ENCODE measurements at regions not wholly inside any gene's neighbourhood (a gene's known extent, or its start where the extent isn't known, plus 50 kb on each side); places are given as distances from the start of the nearest gene placed in this dataset.

- ChIA-PET CTCF (no interaction called here), POLR2A (no interaction called here)
- peaks cover 4 to 60% of the 10 kb centered on the region in 2 experiments for H3K27me3 ChIP-seq (replicated peaks in 1 of 2; ENCODE audit: control insufficient read depth in 2 of 2, extremely low read depth in 1 of 2, insufficient read depth in 2 of 2, low read length in 1 of 2)
- H3K4me1 Mint-ChIP-seq, result peaks cover 13 to 19% (median 17%) of the 10 kb centered on the region in 3 donors
- no peaks in the 10 kb centered on the region for H3K9me3 Mint-ChIP-seq
- H3K4me3 Mint-ChIP-seq, result peak overlapping the region in 2 of 3 donors; percentile 80 to 84
- ATAC-seq (replicated peaks in 1 of 4) (no peak), DNase-seq (no peak)
- H3K4me3 ChIP-seq (ENCODE audit: control insufficient read depth in 1 of 2, extremely low read depth in 1 of 2, low read length in 1 of 2), result peak overlapping the region; percentile 31 to 70
- H3K4me1 ChIP-seq (ENCODE audit: control insufficient read depth in 1 of 2, extremely low read depth in 1 of 2, insufficient read depth in 2 of 2, low read length in 2 of 2), result peaks cover 2 to 14% of the 10 kb centered on the region in 2 experiments
- H3K36me3 ChIP-seq (ENCODE audit: control insufficient read depth in 2 of 2, extremely low read depth in 1 of 2, insufficient read depth in 1 of 2, low read length in 1 of 2), result no peaks in the 10 kb centered on the region
- no peak overlapping the region for H3K27ac Mint-ChIP-seq
- no peaks in the 10 kb centered on the region for H3K9me3 ChIP-seq
- WGBS (ENCODE audit: insufficient coverage), result no CpG with 5 or more reads among the region's 2 CpGs
- H3K36me3 Mint-ChIP-seq, result no peaks in the 10 kb centered on the region
- H3K27ac ChIP-seq (ENCODE audit: low read length), result no peak overlapping the region
- H3K27me3 Mint-ChIP-seq, result peaks cover 37 to 60% of the 10 kb centered on the region in 2 donors
Observed at GRCh38 chr17:73901249-73901648, 257.0 kb upstream of the SDK2 start.

GRCh38 chr17:73901661-73902415, 257.6 kb upstream of the SDK2 start:
- no peaks in the 10 kb centered on the region for H3K36me3 ChIP-seq (ENCODE audit: control insufficient read depth in 2 of 2, extremely low read depth in 1 of 2, insufficient read depth in 1 of 2, low read length in 1 of 2)
- H3K27ac ChIP-seq (ENCODE audit: low read length), result no peak overlapping the region
- Mint-ChIP-seq H3K4me3 (peak overlapping the region; percentile 80 to 84 (median 81)), H3K36me3 (no peaks in the 10 kb centered on the region), H3K27ac (peak overlapping the region in 1 of 2 donors; percentile 60), H3K27me3 (peaks cover 41 to 64% of the 10 kb centered on the region in 2 donors), H3K9me3 (no peaks in the 10 kb centered on the region), H3K4me1 (peaks cover 13 to 19% (median 17%) of the 10 kb centered on the region in 3 donors)
- DNase-seq (peak in 15 of 35 experiments; percentile 4 to 49 (median 14)), ATAC-seq (replicated peaks in 1 of 4) (peak; percentile 40 to 72 (median 56))
- H3K4me1 ChIP-seq (ENCODE audit: control insufficient read depth in 1 of 2, extremely low read depth in 1 of 2, insufficient read depth in 2 of 2, low read length in 2 of 2), result peaks cover 2 to 14% of the 10 kb centered on the region in 2 experiments
- WGBS (ENCODE audit: insufficient coverage), result 9% methylated on average over 48 of the region's 49 CpGs
- ChIA-PET POLR2A (no interaction called here), CTCF (no interaction called here)
- peak overlapping the region; percentile 31 to 70 for H3K4me3 ChIP-seq (ENCODE audit: control insufficient read depth in 1 of 2, extremely low read depth in 1 of 2, low read length in 1 of 2)
- peaks cover 4 to 62% of the 10 kb centered on the region in 2 experiments for H3K27me3 ChIP-seq (replicated peaks in 1 of 2; ENCODE audit: control insufficient read depth in 2 of 2, extremely low read depth in 1 of 2, insufficient read depth in 2 of 2, low read length in 1 of 2)
- H3K9me3 ChIP-seq, result no peaks in the 10 kb centered on the region

GRCh38 chr17:73902416-73903181, 258.4 kb upstream of the SDK2 start:
- Mint-ChIP-seq H3K27me3 (peaks cover 42 to 62% of the 10 kb centered on the region in 2 donors), H3K4me1 (peaks cover 13 to 19% (median 17%) of the 10 kb centered on the region in 3 donors), H3K27ac (peak overlapping the region in 1 of 2 donors; percentile 60), H3K4me3 (peak overlapping the region; percentile 80 to 84 (median 81)), H3K9me3 (no peaks in the 10 kb centered on the region), H3K36me3 (no peaks in the 10 kb centered on the region)
- Histone ChIP-seq H3K9me3 (no peaks in the 10 kb centered on the region), H3K27ac (ENCODE audit: low read length) (no peak overlapping the region), H3K27me3 (replicated peaks in 1 of 2; ENCODE audit: control insufficient read depth in 2 of 2, extremely low read depth in 1 of 2, insufficient read depth in 2 of 2, low read length in 1 of 2) (peaks cover 4 to 66% of the 10 kb centered on the region in 2 experiments), H3K4me1 (ENCODE audit: control insufficient read depth in 1 of 2, extremely low read depth in 1 of 2, insufficient read depth in 2 of 2, low read length in 2 of 2) (peaks cover 2 to 14% of the 10 kb centered on the region in 2 experiments), H3K36me3 (ENCODE audit: control insufficient read depth in 2 of 2, extremely low read depth in 1 of 2, insufficient read depth in 1 of 2, low read length in 1 of 2) (no peaks in the 10 kb centered on the region), H3K4me3 (ENCODE audit: control insufficient read depth in 1 of 2, extremely low read depth in 1 of 2, low read length in 1 of 2) (peak overlapping the region in 1 of 2 donors; percentile 70)
- POLR2A ChIA-PET, result no interaction called here
- DNase-seq, result peak in 3 of 35 experiments; percentile 15 to 18 (median 16)
- ATAC-seq (replicated peaks in 1 of 4), result no peak
- 21% methylated on average over 21 of the region's 26 CpGs for WGBS (ENCODE audit: insufficient coverage)
- CTCF ChIA-PET, result no interaction called here

GRCh38 chr17:73906896-73907870, 262.9 kb upstream of the SDK2 start:
- POLR2A ChIA-PET, result no interaction called here
- Histone ChIP-seq H3K27me3 (replicated peaks in 1 of 2; ENCODE audit: control insufficient read depth in 2 of 2, extremely low read depth in 1 of 2, insufficient read depth in 2 of 2, low read length in 1 of 2) (peaks cover 2 to 38% of the 10 kb centered on the region in 2 experiments), H3K36me3 (ENCODE audit: control insufficient read depth in 2 of 2, extremely low read depth in 1 of 2, insufficient read depth in 1 of 2, low read length in 1 of 2) (no peaks in the 10 kb centered on the region), H3K4me3 (ENCODE audit: control insufficient read depth in 1 of 2, extremely low read depth in 1 of 2, low read length in 1 of 2) (no peak overlapping the region), H3K4me1 (ENCODE audit: control insufficient read depth in 1 of 2, extremely low read depth in 1 of 2, insufficient read depth in 2 of 2, low read length in 2 of 2) (peaks cover 0 to 4% of the 10 kb centered on the region in 2 experiments), H3K9me3 (no peaks in the 10 kb centered on the region), H3K27ac (ENCODE audit: low read length) (no peak overlapping the region)
- no peaks in the 10 kb centered on the region for H3K9me3 Mint-ChIP-seq
- no peak overlapping the region for H3K4me3 Mint-ChIP-seq
- CTCF ChIA-PET, result no interaction called here
- peaks cover 2 to 7% (median 3%) of the 10 kb centered on the region in 3 donors for H3K4me1 Mint-ChIP-seq
- peaks cover 43 to 47% of the 10 kb centered on the region in 2 donors for H3K27me3 Mint-ChIP-seq
- WGBS (ENCODE audit: insufficient coverage), result 63% methylated on average over 1 of the region's 18 CpGs
- DNase-seq (no peak), ATAC-seq (replicated peaks in 1 of 4) (no peak)
- no peak overlapping the region for H3K27ac Mint-ChIP-seq
- no peaks in the 10 kb centered on the region for H3K36me3 Mint-ChIP-seq

GRCh38 chr17:73909186-73909585, 264.9 kb upstream of the SDK2 start:
- H3K9me3 Mint-ChIP-seq, result no peaks in the 10 kb centered on the region
- no peak overlapping the region for H3K4me3 Mint-ChIP-seq
- H3K27ac ChIP-seq (ENCODE audit: low read length), result no peak overlapping the region
- no peaks in the 10 kb centered on the region for H3K9me3 ChIP-seq
- peaks cover 2 to 25% of the 10 kb centered on the region in 2 experiments for H3K27me3 ChIP-seq (replicated peaks in 1 of 2; ENCODE audit: control insufficient read depth in 2 of 2, extremely low read depth in 1 of 2, insufficient read depth in 2 of 2, low read length in 1 of 2)
- H3K36me3 Mint-ChIP-seq, result no peaks in the 10 kb centered on the region
- no peak for ATAC-seq (replicated peaks in 1 of 4)
- DNase-seq, result no peak
- ChIA-PET CTCF (no interaction called here), POLR2A (no interaction called here)
- H3K27ac Mint-ChIP-seq, result no peak overlapping the region
- WGBS (ENCODE audit: insufficient coverage), result 79% methylated on average over 6 of the region's 7 CpGs
- H3K4me1 ChIP-seq (ENCODE audit: control insufficient read depth in 1 of 2, extremely low read depth in 1 of 2, insufficient read depth in 2 of 2, low read length in 2 of 2), result no peaks in the 10 kb centered on the region
- H3K4me1 Mint-ChIP-seq, result peaks cover 0 to 6% (median 0%) of the 10 kb centered on the region in 3 donors
- H3K4me3 ChIP-seq (ENCODE audit: control insufficient read depth in 1 of 2, extremely low read depth in 1 of 2, low read length in 1 of 2), result no peak overlapping the region
- H3K36me3 ChIP-seq (ENCODE audit: control insufficient read depth in 2 of 2, extremely low read depth in 1 of 2, insufficient read depth in 1 of 2, low read length in 1 of 2), result no peaks in the 10 kb centered on the region
- peaks cover 45 to 47% of the 10 kb centered on the region in 2 donors for H3K27me3 Mint-ChIP-seq

GRCh38 chr17:73910206-73910605, 266.0 kb upstream of the SDK2 start:
- POLR2A ChIA-PET, result no interaction called here
- no peak overlapping the region for H3K4me3 ChIP-seq (ENCODE audit: control insufficient read depth in 1 of 2, extremely low read depth in 1 of 2, low read length in 1 of 2)
- Mint-ChIP-seq H3K27ac (no peak overlapping the region), H3K27me3 (peaks cover 51 to 55% of the 10 kb centered on the region in 2 donors), H3K4me1 (peaks cover 0 to 6% (median 0%) of the 10 kb centered on the region in 3 donors), H3K9me3 (peaks cover 0 to 10% (median 3%) of the 10 kb centered on the region in 3 donors), H3K36me3 (no peaks in the 10 kb centered on the region), H3K4me3 (no peak overlapping the region)
- H3K27me3 ChIP-seq (replicated peaks in 1 of 2; ENCODE audit: control insufficient read depth in 2 of 2, extremely low read depth in 1 of 2, insufficient read depth in 2 of 2, low read length in 1 of 2), result peaks cover 2 to 27% of the 10 kb centered on the region in 2 experiments
- CTCF ChIA-PET, result no interaction called here
- no peak for DNase-seq
- H3K36me3 ChIP-seq (ENCODE audit: control insufficient read depth in 2 of 2, extremely low read depth in 1 of 2, insufficient read depth in 1 of 2, low read length in 1 of 2), result no peaks in the 10 kb centered on the region
- H3K4me1 ChIP-seq (ENCODE audit: control insufficient read depth in 1 of 2, extremely low read depth in 1 of 2, insufficient read depth in 2 of 2, low read length in 2 of 2), result no peaks in the 10 kb centered on the region
- WGBS (ENCODE audit: insufficient coverage), result 57% methylated on average over 3 of the region's 4 CpGs
- ATAC-seq (replicated peaks in 1 of 4), result no peak
- no peak overlapping the region for H3K27ac ChIP-seq (ENCODE audit: low read length)
- H3K9me3 ChIP-seq, result no peaks in the 10 kb centered on the region
